Activated naive CD4-positive, alpha-beta T cell treated with anti-CD3 and anti-CD28 coated beads, Interleukin-2, amount 50 U/mL, for 16 hours (primary cell): ENCODE measurements at regions not wholly inside any gene's neighbourhood (a gene's known extent, or its start where the extent isn't known, plus 50 kb on each side); places are given as distances from the start of the nearest gene placed in this dataset.

Experiments
- DNase-seq: peaks from one replicate; pipeline ENCODE4 v3.0.0-alpha.2; 2020

DNA sequence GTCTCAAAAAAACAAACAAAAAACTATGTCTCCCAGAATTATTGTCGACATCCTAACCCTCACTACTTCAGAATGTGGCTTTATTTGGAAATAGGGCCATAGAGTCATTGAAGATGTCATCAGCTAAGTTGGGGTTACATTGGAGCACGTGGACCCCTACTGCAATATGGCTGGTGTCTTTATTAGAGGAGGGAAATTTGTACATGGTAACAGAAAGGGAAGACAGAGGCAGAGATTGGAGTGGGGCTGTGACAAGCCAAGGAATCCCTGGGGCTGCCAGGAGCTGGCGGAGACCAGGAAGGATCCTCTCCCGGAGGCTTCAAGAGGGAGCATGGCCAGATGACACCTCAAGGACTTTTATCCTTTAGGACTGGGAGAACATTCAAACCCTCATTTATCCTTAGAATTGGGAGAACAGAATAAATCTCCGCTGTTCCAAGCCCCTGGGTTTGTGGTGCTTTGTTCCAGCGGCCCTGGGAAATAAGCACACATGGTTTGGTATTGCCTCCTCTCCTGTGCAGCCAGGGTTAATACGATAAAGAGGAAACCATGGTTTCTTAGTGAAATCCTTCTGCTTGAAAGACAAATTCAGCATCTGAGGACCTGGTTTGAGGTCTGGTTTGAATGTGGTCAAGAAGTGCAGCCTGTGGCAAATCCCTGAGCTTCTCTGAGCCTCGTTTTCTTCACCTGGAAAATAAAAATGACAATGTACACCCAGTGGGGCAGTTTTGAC, 184.7 kb downstream of the MYCN start:
- no peak for DNase-seq

DNA sequence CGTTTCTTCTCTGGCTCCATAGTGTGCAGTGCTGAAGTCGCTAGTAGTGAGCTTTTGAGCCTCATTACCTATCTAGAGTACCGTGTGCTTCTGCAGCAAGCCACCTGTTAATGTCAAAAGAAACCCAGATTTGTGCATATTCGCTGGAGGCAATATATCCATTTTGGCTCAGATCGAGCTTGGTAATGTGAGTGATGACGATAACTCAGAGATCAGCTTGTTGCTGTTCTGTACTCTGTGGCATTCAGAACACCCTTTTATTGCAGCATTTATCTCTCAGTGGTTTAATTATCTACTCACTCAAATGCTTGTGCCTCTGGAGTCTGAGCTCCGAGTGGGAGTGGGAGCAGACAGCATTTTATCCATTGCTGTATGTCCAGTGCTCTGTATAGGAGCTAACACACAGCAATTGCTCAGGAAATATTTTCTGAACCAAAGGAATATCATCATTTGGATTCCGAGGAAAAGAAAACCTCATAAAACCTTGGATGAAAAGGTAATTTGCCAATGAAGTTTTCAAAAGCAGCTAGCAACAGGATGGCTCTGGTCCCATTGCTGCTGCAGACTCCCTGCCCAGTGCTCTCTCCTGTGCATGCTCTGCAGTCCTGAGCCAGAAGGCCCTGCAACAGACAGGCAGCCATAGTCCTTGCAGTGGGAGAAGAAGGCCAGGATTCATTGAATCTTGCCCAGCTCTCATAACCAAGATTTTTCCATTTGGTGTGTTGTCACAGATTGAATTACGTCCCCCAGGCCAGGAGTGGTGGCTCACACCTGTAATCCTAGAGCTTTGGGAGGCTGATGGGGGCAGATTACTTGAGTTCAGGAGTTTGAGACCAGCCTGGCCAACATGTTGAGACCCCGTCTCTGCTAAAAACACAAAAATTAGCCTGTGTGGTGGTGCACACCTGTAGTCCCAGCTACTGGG, 183.8 kb downstream of the MYCN start:
- no peak for DNase-seq

DNA sequence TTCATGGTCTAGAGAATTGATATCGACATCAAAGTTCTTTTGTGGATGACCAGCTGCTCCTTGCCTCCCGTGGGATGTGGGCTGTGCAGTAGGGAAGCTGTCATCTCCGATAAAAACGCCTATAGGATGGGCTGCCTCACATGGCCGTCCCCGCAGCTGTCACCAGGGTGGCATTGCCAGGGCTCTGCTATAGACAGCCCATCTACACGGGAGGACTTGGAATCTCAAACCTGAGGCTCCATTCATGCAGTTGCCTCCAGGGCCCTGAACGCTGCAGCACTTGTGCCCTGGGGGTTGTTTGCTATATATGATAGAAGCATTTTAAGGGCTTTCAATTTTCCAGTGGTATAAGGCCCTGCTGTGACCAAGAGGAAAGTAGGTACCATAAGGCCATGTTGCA, 183.1 kb downstream of the MYCN start:
- DNase-seq, result no peak

DNA sequence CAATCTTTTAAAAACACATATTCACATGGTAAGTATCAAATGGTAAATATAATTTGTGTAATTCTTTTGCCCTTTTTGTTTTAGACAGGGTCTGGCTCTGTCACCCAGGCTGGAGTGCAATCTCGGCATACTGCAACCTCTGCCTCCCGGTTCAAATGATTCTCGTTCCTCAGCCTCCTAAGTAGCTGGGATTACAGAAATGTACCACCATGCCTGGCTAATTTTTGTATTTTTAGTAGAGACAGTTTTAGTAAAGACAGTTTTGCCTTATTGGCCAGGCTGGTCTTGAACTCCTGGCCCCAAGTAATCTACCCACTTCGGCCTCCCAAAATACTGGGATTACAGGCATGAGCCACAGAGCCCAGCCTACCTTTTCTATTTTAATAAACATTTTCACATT, 182.2 kb downstream of the MYCN start:
- DNase-seq, result no peak

DNA sequence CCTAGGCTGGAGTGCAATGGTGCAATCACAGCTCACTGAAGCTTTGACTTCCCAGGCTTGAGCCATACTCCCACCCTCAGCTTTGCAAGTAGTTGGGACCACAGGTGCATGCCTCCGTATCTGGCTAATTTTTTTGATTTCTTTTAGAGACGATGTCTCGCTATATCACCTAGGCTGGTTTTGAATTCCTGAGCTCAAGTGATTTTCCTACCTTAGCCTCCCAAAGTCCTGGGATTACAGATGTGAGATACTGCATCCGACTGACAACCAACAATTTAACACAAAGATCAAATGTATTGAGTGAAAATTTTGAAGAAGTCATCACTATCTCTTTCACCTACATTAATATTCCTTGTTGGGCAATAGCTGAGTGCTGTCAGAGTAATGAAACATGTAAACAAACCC, 181.6 kb downstream of the MYCN start:
- no peak for DNase-seq

DNA sequence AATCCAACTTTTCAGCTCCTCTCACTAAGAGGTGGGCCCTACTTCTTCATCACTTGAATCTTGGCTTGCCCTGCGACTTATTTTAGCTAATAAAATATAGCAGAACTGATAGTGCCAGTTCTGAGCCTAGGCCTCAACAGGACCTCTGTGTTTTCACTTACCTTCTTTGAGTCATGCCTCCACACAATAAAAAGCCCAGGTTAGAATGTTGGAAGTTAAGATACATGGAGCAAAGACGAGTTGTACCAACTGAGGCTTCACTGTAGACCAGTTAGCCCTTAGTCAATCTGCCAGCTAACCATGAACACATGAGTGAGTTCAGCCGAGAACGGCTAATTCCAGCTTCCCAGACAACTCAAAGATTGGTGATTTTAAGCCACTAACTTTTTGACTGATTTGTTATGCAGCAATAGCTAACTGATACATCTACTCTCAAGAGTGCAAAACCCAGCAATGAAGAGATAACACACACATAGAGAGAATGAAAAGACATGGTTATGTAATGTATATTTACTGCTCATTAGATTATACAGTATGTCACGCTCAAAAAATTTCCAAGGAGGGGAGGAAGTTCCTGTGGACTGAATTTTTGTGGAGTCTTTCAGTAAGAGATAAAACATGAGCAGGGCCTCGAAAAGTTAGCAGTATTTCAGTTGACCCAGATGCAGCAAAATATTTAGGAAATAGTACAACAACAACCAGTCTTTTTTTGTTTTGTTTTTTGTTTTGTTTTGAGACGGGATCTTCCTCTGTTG, 181.1 kb downstream of the MYCN start:
- DNase-seq, result no peak

DNA sequence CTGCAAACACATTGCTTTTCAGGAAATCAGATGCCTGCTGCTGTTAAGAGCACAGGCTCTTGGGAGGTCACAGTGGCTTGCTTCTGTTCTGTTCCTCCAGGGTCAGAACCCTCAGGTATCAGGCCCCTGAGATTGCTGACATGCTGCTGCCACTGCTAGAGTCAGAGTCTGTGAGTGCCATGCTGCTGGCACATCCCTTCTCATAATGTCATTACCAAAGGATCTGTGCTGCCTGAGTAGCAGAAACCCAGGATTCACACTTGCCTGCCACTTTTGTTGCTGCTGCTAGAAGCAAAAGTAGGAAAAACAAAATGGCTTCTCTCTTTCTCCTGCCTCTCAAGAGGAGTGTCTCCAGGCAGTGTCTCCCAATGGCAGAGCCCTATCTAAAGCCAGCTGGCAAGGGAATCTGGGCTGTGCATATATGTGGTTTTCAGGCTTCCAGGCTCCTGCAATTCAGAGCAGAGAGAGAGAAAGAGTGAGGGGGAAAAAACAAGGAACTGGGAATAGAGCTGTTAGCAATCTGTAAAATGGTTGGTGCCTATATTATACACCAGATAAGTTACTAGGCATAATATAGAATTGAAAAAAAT, 180.3 kb downstream of the MYCN start:
- DNase-seq, result no peak

DNA sequence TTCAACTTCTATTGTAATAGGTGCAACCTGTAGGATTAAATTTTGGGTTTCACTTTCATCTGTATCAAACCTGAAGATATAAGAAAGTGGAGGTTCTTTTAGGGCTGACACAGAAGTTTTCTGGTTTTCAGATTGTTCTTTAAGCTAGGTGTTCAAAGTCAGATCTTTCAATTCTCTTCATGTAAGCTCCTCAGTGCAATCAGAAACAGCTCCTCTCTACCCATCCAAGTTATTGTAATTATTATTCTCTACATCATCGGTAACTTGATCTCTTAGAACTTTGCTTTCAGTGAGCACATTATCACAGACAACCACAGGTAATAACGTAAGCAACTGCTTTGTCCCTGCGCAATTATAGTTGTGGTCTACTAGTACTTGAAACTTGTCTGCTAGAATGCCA, 179.4 kb downstream of the MYCN start:
- no peak for DNase-seq

DNA sequence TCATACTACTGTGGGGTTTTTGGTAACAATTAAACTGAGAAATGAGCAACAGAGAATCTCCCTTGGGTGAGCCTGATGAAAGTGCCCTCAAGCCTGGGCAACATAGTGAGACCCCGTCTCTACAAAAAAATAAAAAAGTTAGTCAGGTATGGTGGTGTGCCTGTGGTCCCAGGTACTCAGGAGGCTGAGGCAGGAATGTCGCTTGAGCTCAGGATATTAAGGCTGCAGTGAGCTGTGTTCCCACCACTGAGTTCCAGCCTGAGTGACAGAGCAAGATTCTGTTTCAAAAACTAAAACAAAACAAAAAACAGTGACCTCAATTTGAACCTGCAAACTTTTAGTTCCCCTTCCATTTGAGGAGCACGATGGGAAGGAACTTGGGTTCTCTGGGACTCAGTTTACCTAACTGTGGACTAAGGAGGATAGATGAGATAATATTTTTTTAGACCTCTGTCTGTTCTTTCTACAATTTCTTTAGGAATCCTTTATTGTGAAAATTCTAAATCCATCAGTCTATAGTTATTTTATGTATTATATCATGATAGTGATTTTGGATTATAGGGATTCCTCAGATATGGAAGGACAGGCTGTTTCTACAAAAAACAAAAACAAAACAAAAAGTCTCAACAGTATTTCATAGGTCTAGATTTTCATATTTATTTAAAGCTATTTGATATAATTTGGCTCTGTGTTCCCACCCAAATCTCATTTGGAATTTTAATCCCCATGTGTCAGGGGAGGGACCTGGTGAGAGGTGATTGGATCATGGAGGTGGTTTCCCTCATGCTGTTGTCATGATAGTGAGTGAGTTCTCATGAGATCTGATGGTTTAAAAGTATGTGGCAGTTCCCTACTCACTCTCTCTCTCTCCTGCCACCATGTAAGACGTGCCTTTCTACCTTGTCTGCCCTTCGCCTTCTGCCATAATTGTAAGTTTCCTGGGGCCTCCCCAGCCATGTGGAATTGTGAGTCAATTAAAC, 178.6 kb downstream of the MYCN start:
- no peak for DNase-seq

DNA sequence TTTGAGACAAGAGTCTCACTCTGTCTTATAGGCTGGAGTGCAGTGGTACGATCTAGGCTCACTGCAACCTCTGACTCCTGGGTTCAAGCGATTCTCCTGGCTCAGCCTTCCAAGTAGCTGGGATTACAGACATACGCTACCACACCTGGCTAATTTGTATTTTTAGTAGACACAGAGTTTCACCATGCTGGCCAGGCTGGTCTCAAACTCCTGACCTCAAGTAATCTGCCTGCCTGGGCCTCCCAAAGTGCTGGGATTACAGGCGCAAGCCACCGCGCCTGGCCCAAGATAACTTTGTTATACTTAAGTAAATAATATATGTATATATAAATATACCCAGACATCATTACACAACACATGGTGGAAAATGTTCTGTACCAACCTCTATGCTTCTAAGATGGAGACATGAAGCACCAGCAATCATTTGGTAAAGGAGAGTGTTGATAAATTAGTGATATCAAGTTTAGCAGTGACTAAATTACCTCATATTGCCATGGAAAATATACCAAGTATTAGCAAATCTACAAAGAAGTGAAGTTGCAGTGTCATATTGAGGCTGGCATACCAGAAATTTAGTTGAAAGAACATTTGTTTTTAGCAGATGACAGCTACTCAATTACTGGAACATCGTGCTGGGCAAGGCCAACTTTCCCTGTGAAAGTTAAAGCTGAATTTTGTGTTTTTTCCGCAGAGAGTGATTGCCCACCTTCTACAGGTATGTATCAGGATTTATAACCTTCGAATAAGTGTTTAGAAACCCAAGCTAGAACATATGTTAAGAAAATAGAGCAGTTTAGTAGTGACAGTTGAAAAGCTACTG, 177.7 kb downstream of the MYCN start:
- DNase-seq, result no peak

DNA sequence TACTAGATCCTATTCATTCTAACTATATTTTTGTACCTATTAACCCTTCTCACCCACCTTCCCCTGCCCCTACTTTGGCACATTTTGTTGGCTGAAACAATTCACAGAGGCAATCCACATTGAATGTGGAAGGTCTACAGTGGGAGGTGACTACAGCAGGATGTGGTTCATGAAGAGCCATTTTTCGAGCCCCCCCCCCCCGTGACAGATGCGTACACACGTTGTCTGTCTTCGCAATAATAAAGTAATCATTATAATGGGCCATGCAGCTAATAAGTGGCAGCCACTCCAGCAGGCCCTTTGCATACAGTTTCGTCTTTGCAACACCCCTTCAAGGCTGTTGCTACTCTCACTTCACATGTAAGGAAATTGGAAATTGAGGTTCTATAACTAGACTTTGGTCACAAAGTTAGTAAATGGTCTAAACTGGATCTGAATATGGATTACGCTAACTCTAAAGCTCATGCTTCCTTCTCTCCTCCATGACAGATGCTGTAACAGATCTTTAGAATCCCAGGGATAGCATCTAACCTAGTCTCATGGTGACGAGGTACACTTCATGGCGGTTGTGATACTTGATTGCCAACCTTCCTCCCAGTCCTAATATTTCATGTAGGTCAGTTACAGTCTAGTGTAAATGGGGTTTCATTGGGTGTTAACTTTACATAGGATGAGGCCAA, 176.8 kb downstream of the MYCN start:
- DNase-seq, result no peak

DNA sequence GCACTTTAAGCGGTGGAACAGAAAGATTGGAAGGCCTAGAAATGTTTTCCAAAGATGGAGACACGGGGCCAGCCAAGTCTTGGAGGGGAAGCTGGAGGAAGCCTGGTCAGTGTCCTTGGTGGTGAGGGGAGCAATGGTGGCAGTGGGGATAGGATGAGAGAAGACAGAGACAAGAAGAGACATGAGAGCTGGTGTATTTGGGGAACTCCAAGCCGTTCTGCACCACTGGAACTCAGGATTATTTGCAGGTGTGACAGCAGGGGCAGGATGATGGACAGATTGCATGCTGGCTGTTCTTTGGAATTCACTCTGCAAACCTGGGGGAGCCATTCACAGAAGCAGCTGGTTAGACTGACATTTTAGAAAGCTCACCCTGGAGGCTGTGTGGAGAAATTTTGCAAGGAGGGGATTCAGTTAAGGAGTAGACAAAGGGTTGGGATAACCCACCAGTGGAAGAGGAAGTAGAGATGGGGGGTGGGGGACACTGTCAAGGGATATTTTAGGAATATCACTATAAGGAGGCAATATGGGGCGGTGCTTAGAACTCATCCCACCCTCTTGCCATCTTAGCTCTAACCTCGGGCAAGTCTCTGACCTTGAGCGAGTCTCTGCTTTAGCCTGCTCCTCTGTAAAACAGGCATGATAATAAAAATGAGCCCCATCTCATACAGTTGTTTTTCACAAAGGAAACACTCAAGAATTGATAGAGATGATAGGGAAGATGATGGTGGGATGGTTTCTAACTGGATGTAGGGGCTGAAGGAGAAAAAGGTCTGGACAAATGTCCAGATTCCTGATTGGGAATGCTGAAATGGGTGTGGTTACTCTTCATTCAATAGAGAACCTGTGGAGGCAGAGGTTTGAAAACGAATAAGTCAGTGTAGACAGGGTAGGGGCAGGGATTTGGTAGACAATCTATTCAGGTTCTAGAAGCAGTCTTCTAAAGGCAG, 175.8 kb downstream of the MYCN start:
- DNase-seq, result no peak

DNA sequence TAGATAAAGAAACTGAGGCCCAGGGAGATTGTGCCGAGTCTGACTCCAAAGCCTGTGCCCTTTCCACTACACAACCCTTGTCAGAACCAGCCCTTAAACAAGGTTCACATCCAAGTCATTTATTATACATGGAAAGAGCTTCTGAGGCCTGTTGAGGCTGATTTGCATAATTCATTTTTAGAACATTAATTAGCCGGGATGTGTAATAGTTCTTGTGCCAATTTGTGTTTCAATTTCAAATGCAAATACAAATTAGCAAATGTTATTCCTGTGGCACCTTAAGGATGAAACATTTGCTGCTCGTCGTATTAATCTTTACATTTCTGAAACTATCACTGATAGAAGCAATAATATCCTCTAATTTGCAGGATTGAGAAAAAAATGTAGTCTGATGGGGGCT, 174.9 kb downstream of the MYCN start:
- DNase-seq, result no peak

DNA sequence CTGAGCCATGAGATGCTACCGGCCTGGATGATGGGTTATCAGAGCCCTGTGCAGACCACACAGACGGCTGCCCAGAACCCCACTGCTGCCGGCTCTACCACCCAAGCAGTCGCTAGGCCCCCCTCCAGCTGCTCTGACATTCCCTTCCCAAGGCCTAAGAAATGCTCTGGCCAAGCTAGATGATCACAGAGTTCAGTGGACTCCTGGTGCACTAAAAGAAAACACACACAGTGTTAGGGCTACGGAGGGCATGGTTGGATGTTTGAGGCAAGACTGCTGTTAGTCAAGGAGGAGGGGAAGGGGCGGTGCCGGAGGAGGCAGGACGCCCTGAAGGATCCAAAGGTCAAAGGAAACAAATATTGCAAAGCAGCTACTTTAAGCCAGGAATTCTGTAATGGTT, 174.5 kb downstream of the MYCN start:
- DNase-seq, result no peak

DNA sequence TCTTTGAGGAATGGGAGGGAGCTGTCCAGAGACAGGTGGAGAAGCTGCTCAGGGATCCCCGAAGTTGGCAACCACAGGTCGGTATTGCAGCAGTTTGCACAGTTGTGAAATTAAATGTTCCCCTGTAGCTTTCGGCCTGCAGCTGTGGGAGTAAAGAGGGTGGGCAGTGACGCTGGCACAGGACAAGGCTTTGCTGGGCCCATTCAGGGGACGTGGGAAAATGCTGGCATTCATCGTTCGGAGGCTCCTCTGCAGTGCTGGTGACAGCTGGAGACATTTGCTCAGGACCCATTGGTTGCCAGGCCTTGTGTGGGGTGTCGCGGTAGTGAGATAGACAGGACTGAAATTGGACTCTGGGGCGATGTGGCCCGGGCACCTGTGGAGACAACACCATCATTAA, 173.7 kb downstream of the MYCN start:
- no peak for DNase-seq

DNA sequence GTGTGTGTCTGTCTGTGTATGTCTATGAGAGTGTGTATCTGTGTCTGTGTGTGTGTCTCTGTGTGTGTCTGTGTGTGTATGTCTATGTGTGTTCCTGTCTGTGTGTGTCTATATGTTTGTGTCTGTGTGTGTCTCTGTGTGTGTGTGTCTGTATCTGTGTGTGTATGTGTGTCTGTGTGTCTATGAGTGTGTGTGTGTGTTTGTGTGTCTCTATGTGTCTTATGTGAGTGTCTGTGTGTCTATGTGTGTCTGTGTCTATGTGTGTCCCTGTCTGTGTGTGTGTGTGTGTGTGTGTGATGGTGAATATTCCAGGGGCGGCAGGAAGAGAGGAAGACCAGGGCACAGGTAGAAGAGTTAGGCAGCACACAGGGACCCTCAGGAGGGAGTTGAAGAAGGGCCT, 173.2 kb downstream of the MYCN start:
- DNase-seq, result no peak

DNA sequence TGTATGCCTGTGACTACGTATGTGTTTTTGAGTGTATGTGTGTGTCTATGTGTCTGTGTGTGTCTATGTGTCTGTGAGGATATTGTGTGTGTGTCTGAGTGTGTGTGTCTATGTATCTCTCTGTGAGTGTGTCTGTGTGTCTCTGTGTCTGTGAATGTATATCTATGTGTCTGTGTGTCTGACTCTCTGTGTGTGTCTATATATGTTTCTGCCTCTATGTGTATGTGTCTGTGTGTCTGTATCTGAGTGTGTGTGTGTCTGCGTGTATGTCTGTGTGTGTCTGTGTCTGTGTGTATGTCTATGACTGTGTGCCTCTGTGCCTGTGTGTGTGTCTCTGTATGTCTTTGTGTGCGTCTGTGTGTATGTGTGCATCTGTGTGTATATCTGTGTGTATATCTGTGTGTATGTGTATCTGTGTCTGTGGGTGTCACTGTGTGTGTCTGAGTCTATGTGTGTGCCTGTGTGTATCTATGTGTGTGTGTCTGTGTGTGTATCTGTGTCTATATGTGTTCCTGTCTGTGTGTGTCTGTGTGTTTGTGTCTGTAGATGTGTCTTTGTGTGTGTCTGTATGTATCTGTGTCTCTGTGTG, 172.7 kb downstream of the MYCN start:
- no peak for DNase-seq

DNA sequence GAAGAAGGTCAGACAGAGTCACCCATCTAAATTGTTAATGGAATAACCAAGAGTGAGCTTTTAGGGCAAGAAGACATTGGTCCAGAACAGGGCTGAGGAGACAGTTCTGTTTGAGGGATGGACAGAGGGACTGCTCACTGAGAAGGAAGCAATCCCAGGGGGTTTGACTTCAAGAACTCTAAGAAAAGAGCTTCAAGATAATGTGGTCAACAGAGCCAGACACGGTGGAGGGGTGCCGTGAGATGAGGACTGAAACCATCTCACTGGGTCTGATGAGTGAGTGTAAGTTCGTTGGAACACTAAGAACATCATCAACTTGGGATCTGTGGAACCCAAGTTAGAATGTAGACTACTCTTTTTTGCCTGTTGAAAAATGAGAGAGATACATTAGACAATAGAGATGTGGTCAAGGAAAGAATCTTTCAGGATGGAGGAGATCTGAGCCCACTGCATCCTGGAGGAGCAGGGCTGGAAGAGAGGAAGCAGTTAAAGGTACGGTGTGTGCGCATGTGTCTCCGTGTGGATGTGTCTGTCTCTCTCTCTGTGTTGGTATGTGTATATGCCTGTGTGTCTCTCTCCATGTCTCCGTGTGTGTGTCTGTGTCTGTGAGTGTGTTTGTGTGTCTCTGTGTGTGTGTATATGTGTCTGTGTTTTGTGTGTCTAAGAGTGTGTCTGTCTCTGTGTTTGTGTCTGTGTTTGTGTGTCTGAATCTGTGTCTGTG, 172.1 kb downstream of the MYCN start:
- no peak for DNase-seq
